Vagina (tissue), 2 donors: ENCODE measurements at regions not wholly inside any gene's neighbourhood (a gene's known extent, or its start where the extent isn't known, plus 50 kb on each side); places are given as distances from the start of the nearest gene placed in this dataset.

Experiments used
- DNase-seq, 2 donors: peaks; one replicate each; pipeline ENCODE4 v3.0.0-alpha.2; 2017; ENCODE audit errors: extremely low spot score in 2 of 2
- H3K27ac ChIP-seq: fragments of 200-600 bp; sonication (generic); one replicate; pipeline ENCODE4 v1.5.1; 2019
- H3K27me3 ChIP-seq: fragments of 200-600 bp; sonication (generic); one replicate; pipeline ENCODE4 v1.5.1; 2019
- H3K36me3 ChIP-seq, 2 donors: fragments of 200-600 bp; sonication (generic); one replicate each; pipeline ENCODE4 v1.5.1; 2017 to 2019
- H3K4me1 ChIP-seq: fragments of 200-600 bp; sonication (generic); one replicate; pipeline ENCODE4 v1.5.1; 2019
- H3K4me3 ChIP-seq, 2 donors: fragments of 200-600 bp; sonication (generic); 1 replicate in 1 of 2; 2 replicates in 1 of 2; pipeline ENCODE4 v1.5.1; 2016 to 2019
- H3K9me3 ChIP-seq: fragments of 200-600 bp; sonication (generic); one replicate; pipeline ENCODE4 v1.5.1; 2019
- POLR2A ChIP-seq, 2 donors: fragments of 450-650 bp; IDR thresholded peaks; one replicate each; pipeline ENCODE4 v1.6.1; 2017; ENCODE audit warnings: antibody characterized with exemption in 2 of 2, mild to moderate bottlenecking in 2 of 2, moderate library complexity in 2 of 2
- POLR2AphosphoS5 ChIP-seq, 2 donors: sonication (generic); formaldehyde crosslinking; IDR thresholded peaks; one replicate each; pipeline ENCODE4 v1.9.0; 2017; ENCODE audit warnings: antibody characterized with exemption in 2 of 2, mild to moderate bottlenecking in 2 of 2, low read depth in 1 of 2; ENCODE audit not compliant: insufficient read depth in 1 of 2
- intact Hi-C: fragments of 100-400 bp; cut with DNase I; formaldehyde crosslinking; loops from one replicate; pipeline ENCODE4 v1.15.1; 2023
- TF ChIP-seq, protein P1 (sequence below), 3 experiments: fragments of 450-650 bp in 2 of 3; fragments of 200-600 bp in 1 of 3; sonication (generic) in 1 of 3; IDR thresholded peaks; one replicate each; pipeline ENCODE4 v1.5.1; 2017 to 2019; ENCODE audit warnings: antibody characterized with exemption in 3 of 3, mild to moderate bottlenecking in 2 of 3, moderate library complexity in 2 of 3

DNA sequence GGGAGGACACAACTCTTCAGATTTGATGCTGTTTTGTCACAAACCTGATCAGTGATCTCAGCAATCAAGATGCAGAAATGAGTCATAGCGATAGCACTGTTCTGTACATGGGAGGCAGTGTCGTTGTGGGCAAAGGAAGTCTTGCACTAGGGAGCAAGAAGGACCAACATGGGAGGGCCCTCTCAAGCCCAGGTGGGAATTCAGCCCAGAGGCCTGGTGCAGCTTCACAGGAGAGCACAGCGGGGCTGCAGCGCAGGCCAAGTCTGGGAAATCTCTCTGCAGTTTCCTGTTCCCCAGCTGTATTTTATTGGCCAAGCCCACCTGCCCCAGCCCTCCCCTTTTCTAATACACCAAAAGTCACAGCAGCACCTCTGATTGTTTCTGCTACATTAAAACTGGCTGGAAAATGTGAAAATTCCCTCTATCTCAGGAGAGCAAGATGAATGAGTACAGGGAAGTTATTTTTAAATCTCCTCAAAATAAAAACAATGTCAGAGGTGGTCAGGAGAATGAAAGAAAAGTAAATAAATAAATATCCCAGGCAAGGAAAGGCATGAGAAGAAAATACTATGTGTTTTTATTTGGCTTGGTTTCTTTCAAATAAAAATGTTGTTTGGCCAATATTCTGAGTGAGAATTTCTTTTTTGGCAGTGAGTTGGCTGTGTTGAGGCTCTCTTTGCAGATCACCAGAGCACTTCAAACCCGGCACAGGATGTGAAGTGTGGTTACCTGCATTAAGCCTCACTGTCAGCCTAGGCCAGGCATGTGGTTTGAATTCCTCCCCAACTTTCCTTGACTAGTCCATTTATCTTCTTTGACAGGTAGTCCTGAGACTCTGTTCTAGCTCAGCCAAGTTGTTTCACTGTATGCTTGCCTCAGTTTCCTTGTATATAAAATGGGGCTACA lies 422.1 kb downstream of the PLPP3 start:
- Histone ChIP-seq H3K27ac (no peak overlapping the region), H3K9me3 (no peaks in the 10 kb centered on the region), H3K36me3 (no peaks in the 10 kb centered on the region), H3K27me3 (no peaks in the 10 kb centered on the region), H3K4me1 (peaks cover 6% of the 10 kb centered on the region), H3K4me3 (no peak overlapping the region)
- no peak for DNase-seq
- intact Hi-C loops = no loop called here
- TF ChIP-seq, protein P1, sequence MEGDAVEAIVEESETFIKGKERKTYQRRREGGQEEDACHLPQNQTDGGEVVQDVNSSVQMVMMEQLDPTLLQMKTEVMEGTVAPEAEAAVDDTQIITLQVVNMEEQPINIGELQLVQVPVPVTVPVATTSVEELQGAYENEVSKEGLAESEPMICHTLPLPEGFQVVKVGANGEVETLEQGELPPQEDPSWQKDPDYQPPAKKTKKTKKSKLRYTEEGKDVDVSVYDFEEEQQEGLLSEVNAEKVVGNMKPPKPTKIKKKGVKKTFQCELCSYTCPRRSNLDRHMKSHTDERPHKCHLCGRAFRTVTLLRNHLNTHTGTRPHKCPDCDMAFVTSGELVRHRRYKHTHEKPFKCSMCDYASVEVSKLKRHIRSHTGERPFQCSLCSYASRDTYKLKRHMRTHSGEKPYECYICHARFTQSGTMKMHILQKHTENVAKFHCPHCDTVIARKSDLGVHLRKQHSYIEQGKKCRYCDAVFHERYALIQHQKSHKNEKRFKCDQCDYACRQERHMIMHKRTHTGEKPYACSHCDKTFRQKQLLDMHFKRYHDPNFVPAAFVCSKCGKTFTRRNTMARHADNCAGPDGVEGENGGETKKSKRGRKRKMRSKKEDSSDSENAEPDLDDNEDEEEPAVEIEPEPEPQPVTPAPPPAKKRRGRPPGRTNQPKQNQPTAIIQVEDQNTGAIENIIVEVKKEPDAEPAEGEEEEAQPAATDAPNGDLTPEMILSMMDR (IDR thresholded peaks at IDR 0.05) = no peak
- TF ChIP-seq POLR2A (IDR thresholded peaks at IDR 0.05) = no peak
- no peak for TF ChIP-seq POLR2AphosphoS5 (IDR thresholded peaks at IDR 0.05; ENCODE audit: insufficient read depth in 1 of 2, low read depth in 1 of 2)

DNA sequence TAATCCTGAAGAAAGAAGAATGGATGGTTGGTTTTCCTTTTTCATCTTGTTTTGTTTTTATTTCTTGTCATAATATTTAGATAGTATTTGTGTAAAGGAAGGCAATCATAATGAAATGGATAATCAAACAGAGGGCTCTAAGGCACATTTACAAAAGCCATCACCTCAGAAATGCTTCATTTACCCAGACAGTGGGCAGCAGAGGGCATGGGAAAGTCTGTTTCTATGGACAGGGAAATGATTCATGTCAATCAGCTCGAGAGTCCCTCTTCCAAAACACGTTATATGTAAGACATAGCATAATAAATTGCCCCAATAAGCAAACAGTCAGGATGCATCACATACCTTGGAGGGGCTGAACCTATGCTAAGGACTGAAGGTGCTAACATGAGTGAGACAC lies 426.1 kb downstream of the PLPP3 start:
- DNase-seq = no peak
- H3K27ac ChIP-seq = no peak overlapping the region
- intact Hi-C loops = no loop called here

DNA sequence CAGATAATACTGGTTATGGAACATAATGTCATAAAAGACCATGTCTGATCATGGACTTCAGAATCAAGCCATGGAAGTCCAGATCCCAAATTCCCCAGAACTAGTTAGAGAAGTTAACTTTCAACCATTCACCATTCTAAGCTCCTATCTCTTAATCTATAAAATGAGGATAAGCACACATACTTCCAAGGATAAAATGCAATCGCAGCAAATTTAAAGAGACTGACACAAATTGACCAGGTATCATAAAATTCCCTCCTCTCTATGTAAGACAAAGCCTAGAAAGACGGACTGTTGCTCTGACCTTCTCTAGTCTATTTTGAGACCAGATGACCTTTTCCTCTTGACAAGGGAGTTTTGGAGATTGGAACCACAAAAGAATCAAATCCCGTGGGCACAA lies 426.7 kb downstream of the PLPP3 start:
- intact Hi-C loops = no loop called here
- no peaks in the 10 kb centered on the region for H3K36me3 ChIP-seq
- DNase-seq = no peak
- H3K4me3 ChIP-seq = no peak overlapping the region
- no peak overlapping the region for H3K27ac ChIP-seq
- no peaks in the 10 kb centered on the region for H3K27me3 ChIP-seq
- peaks cover 20% of the 10 kb centered on the region for H3K4me1 ChIP-seq
- no peaks in the 10 kb centered on the region for H3K9me3 ChIP-seq
- no peak for TF ChIP-seq POLR2A (IDR thresholded peaks at IDR 0.05)
- TF ChIP-seq, protein P1 (IDR thresholded peaks at IDR 0.05) = no peak

More for the DNA sequence above, 426.1 kb downstream of the PLPP3 start:
- H3K4me3 ChIP-seq = no peak overlapping the region
- H3K27me3 ChIP-seq = no peaks in the 10 kb centered on the region
- H3K4me1 ChIP-seq = peaks cover 19% of the 10 kb centered on the region
- no peaks in the 10 kb centered on the region for H3K9me3 ChIP-seq
- H3K36me3 ChIP-seq = no peaks in the 10 kb centered on the region
- TF ChIP-seq, protein P1 (IDR thresholded peaks at IDR 0.05) = no peak

DNA sequence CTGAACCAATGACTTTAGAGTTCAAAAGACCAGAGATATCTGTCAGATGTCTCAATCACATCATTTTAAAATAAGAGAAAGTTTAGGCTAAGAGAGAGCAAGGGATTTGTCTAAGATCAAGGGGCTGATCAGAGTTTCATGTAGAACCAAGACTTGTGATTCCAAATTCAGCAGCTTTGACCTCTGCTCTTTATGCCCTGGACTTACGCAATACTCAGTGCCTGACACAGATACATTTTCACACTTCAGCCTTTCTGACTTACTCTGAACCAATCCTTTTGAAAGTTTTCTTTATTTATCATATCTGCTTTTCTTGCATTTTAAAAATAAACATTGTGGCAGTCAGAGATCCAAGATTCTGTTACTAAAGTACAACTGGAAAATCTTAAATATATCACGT lies 428.0 kb downstream of the PLPP3 start:
- H3K36me3 ChIP-seq = no peaks in the 10 kb centered on the region
- H3K27ac ChIP-seq = no peak overlapping the region
- H3K9me3 ChIP-seq = no peaks in the 10 kb centered on the region
- DNase-seq = no peak
- intact Hi-C loops = no loop called here
- peaks cover 26% of the 10 kb centered on the region for H3K4me1 ChIP-seq
- no peak overlapping the region for H3K4me3 ChIP-seq
- no peaks in the 10 kb centered on the region for H3K27me3 ChIP-seq
- TF ChIP-seq POLR2A (IDR thresholded peaks at IDR 0.05) (no peak), POLR2AphosphoS5 (IDR thresholded peaks at IDR 0.05; ENCODE audit: insufficient read depth in 1 of 2, low read depth in 1 of 2) (no peak)
- TF ChIP-seq, protein P1 (IDR thresholded peaks at IDR 0.05) = no peak

DNA sequence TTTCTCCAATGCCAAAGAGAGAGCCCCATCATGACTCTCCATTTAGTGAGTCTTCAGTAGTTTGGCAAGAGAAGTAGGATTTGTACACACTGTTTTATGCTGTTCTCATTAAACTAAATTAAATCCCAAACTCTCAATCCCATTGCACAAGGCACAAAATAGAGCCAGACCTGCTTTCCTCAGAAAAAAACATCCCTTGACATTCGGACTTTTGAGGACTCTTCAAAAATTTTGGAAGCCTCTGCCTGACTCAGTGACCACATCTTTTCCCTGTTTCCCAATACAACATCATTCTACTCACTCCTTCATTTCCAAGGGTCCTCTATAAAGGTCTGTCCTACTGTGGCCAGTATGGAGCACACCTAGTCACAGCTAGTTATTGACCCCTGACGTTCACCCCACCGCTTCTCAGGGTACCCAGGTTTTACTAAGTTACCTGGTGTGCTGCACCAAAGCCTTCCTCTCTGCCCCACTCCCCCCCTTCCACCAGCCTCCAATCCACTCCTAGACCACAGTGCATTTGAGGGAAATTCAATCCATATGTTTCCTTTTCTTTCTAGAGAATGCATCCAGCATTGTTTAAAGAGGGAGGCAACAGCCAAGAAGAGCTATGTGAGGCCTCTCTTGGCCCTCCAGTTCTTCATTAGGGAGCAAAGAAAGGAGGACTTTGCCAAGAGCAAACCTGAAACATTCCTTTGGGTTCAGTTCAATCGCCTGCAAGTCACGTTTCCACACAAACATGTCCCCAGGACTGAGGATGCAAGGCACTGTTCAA lies 428.7 kb downstream of the PLPP3 start:
- no peaks in the 10 kb centered on the region for H3K36me3 ChIP-seq
- no peak for DNase-seq
- intact Hi-C loops = no loop called here
- H3K4me1 ChIP-seq = peaks cover 34% of the 10 kb centered on the region
- no peak overlapping the region for H3K4me3 ChIP-seq
- no peaks in the 10 kb centered on the region for H3K27me3 ChIP-seq
- no peaks in the 10 kb centered on the region for H3K9me3 ChIP-seq
- peak overlapping the region; percentile 18 for H3K27ac ChIP-seq
- TF ChIP-seq, protein P1 (IDR thresholded peaks at IDR 0.05) = no peak
- no peak for TF ChIP-seq POLR2A (IDR thresholded peaks at IDR 0.05)
- TF ChIP-seq POLR2AphosphoS5 (IDR thresholded peaks at IDR 0.05; ENCODE audit: insufficient read depth in 1 of 2, low read depth in 1 of 2) = no peak
